Activated T-helper 1 cell treated with anti-CD3 and anti-CD28 coated beads, Interleukin-2, amount 50 U/mL, for 16 hours (primary cell): ENCODE measurements at regions not wholly inside any gene's neighbourhood (a gene's known extent, or its start where the extent isn't known, plus 50 kb on each side); places are given as distances from the start of the nearest gene placed in this dataset.

Experiments used
- DNase-seq, 2 donors: peaks; one replicate each; pipeline ENCODE4 v3.0.0-alpha.2; 2020; ENCODE audit warnings: low read depth in 1 of 2, low spot score in 1 of 2

- DNase-seq: no peak
Measured at GRCh38 chr16:13856398-13856797, 63.6 kb upstream of the ERCC4 start.

DNA sequence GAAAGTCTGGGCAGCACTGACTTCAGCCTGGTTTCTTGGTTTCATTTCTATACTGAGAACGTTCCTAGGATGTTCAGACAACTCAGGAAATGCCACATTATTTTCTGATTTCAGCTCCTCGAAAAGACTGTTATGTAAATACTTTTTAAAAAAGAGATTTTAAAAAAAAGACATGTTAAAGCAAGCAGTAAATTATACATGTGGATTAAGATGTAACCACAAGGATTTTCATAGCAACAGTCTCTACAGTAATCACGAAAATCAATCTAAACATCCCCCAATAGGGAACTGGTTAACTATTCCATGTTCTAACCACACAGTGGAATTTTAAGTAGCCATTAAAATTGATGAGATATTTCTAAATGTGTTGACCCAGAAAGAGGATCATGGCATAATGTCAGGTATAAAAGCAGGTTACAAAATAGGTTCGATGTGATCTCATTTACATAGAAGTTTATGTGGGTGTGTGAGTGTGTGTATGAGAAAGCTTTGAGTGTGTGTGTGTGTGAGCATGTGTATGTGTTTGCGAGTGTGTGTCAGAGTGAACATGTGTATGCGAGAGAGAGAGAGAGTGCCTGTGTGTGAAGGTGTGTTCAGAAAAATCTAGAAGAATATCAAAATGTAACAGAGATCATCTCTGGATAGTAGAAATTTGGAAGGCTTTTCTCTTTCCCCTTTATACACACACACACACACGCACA lies 63.0 kb upstream of the ERCC4 start:
- DNase-seq: no peak

GRCh38 chr16:13858873-13859580 lies 60.9 kb upstream of the ERCC4 start:
- no peak for DNase-seq

GRCh38 chr16:13863075-13863765 lies 56.7 kb upstream of the ERCC4 start:
- DNase-seq: no peak

DNA sequence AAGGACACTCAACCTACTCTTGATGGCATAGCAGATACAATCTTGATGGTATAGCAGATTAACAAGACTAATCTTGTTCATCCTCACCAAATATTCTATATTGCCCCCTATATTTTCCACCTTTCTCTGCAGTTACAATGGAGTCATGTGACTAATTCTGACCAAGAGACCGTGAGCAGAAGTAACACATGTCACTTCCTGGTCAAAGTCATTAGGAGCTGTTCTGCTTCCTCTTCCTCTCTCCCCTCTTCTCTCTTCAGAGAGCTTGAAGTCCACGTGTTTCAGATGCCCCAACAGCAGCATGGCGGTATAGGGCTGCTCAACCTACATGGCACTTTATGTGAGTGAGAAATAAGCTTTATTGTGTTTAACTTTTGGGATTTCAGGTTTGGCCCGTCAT lies 55.3 kb upstream of the ERCC4 start:
- no peak for DNase-seq

DNA sequence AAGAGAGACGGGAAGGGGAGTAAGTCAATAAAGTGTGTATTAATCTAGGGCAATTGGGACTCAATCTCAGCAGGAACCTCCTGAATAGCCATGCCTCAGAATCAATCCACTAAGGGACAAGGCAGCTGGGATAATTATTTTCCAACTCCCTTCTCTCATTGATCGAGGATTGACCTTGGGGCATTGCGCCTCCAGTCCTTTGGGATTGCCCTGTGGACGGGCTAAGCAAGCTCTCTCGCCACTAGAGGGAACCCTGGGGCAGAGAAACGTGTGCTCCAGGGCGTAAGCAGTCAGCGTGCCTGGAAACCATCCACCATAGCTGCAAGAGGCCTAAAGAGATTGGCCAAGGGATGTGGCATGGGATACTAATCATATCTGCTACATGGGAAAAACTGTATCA lies 53.9 kb upstream of the ERCC4 start:
- DNase-seq: peak; percentile 2 to 5
